Chondrocyte (in vitro differentiated cells): ENCODE measurements at regions not wholly inside any gene's neighbourhood (a gene's known extent, or its start where the extent isn't known, plus 50 kb on each side); places are given as distances from the start of the nearest gene placed in this dataset.

ENCODE experiments used
- DNase-seq: peaks from one replicate; pipeline ENCODE4 v3.0.0; 2021; ENCODE audit warnings: mixed read lengths, low spot score
- H3K27ac Mint-ChIP-seq: one replicate; pipeline ENCODE4 v1.8.0; 2021; ENCODE audit warnings: mild to moderate bottlenecking, moderate library complexity, mixed read lengths; ENCODE audit not compliant: unreplicated experiment
- H3K27me3 Mint-ChIP-seq: 2 replicates; pipeline ENCODE4 v1.8.0; 2021; ENCODE audit warnings: low read depth, mixed read lengths
- H3K36me3 Mint-ChIP-seq: 2 replicates; pipeline ENCODE4 v1.8.0; 2021; ENCODE audit warnings: low read depth, mixed read lengths
- H3K4me1 Mint-ChIP-seq: 2 replicates; pipeline ENCODE4 v1.8.0; 2021; ENCODE audit warnings: low read depth, mild to moderate bottlenecking, mixed read lengths
- H3K4me3 Mint-ChIP-seq: one replicate; pipeline ENCODE4 v1.8.0; 2021; ENCODE audit warnings: mild to moderate bottlenecking, moderate library complexity, mixed read lengths; ENCODE audit not compliant: unreplicated experiment
- H3K9me3 Mint-ChIP-seq: 2 replicates; pipeline ENCODE4 v1.8.0; 2021; ENCODE audit warnings: low read depth, mixed read lengths
- CTCF ChIP-seq: fragments of 200-600 bp; sonication (generic); IDR thresholded peaks from 2 replicates; pipeline ENCODE4 v1.5.0; 2021; ENCODE audit warnings: antibody characterized with exemption, mild to moderate bottlenecking, moderate library complexity

- peaks cover 49% of the 10 kb centered on the region for H3K4me1 Mint-ChIP-seq
- H3K36me3 Mint-ChIP-seq = no peaks in the 10 kb centered on the region
- H3K27me3 Mint-ChIP-seq = no peaks in the 10 kb centered on the region
- peak overlapping the region; percentile 37 for H3K27ac Mint-ChIP-seq
- no peak overlapping the region for H3K4me3 Mint-ChIP-seq
- TF ChIP-seq CTCF = no peak
- peaks cover 7% of the 10 kb centered on the region for H3K9me3 Mint-ChIP-seq
- DNase-seq = no peak
Observed at GRCh38 chrX:107566604-107567262, 61.6 kb upstream of the PRPS1 start.

- H3K36me3 Mint-ChIP-seq = no peaks in the 10 kb centered on the region
- no peak for TF ChIP-seq CTCF
- H3K27me3 Mint-ChIP-seq = no peaks in the 10 kb centered on the region
- no peak for DNase-seq
- peak overlapping the region; percentile 9 for H3K27ac Mint-ChIP-seq
- peaks cover 42% of the 10 kb centered on the region for H3K4me1 Mint-ChIP-seq
- peaks cover 13% of the 10 kb centered on the region for H3K9me3 Mint-ChIP-seq
- H3K4me3 Mint-ChIP-seq = no peak overlapping the region
Observed at GRCh38 chrX:107567370-107567769, 60.9 kb upstream of the PRPS1 start.

GRCh38 chrX:107571296-107571998 is 56.9 kb upstream of the PRPS1 start:
- no peak for TF ChIP-seq CTCF
- no peak overlapping the region for H3K4me3 Mint-ChIP-seq
- no peaks in the 10 kb centered on the region for H3K36me3 Mint-ChIP-seq
- peak overlapping the region; percentile 88 for H3K27ac Mint-ChIP-seq
- H3K27me3 Mint-ChIP-seq = no peaks in the 10 kb centered on the region
- peaks cover 30% of the 10 kb centered on the region for H3K4me1 Mint-ChIP-seq
- peaks cover 22% of the 10 kb centered on the region for H3K9me3 Mint-ChIP-seq
- no peak for DNase-seq

- DNase-seq = no peak
- TF ChIP-seq CTCF = no peak
- Mint-ChIP-seq H3K27me3 (no peaks in the 10 kb centered on the region), H3K4me1 (peaks cover 21% of the 10 kb centered on the region), H3K36me3 (no peaks in the 10 kb centered on the region), H3K4me3 (no peak overlapping the region), H3K9me3 (peaks cover 25% of the 10 kb centered on the region), H3K27ac (no peak overlapping the region)
Observed at GRCh38 chrX:107573016-107573415, 55.3 kb upstream of the PRPS1 start.

- DNase-seq = no peak
- Mint-ChIP-seq H3K27me3 (no peaks in the 10 kb centered on the region), H3K4me3 (no peak overlapping the region), H3K27ac (no peak overlapping the region), H3K4me1 (peaks cover 21% of the 10 kb centered on the region), H3K9me3 (peaks cover 25% of the 10 kb centered on the region), H3K36me3 (no peaks in the 10 kb centered on the region)
- no peak for TF ChIP-seq CTCF
Observed at GRCh38 chrX:107574054-107574683, 54.1 kb upstream of the PRPS1 start.
